Stimulated activated CD4-positive, alpha-beta T cell treated with anti-CD3 and anti-CD28 coated beads, Interleukin-1b, Interleukin-23, amount 100 ng/mL, for 48 hours (primary cell): ENCODE measurements at regions not wholly inside any gene's neighbourhood (a gene's known extent, or its start where the extent isn't known, plus 50 kb on each side); places are given as distances from the start of the nearest gene placed in this dataset.

Experiments
- DNase-seq: peaks from one replicate; pipeline ENCODE4 v3.0.0-alpha.2; 2020

DNA sequence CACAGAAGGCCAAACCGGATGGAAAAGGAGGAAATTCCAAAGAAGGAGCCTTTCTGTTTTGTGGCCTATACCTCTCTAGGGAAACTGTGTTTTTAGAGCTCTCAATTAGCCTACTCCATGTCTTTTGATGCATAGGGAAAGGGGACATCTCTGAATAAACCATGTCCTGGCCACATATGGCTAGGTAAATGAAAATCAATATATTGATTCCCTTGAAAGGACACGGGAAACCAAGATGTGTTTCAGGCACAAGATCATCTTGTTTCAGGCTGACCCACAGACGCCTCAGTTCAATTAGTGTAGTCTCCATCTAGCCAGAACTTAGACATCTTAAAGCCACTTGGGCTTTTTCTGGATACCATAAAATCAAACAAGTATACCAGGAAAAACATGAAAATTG lies 363.1 kb downstream of the ENC1 start:
- no peak for DNase-seq

DNA sequence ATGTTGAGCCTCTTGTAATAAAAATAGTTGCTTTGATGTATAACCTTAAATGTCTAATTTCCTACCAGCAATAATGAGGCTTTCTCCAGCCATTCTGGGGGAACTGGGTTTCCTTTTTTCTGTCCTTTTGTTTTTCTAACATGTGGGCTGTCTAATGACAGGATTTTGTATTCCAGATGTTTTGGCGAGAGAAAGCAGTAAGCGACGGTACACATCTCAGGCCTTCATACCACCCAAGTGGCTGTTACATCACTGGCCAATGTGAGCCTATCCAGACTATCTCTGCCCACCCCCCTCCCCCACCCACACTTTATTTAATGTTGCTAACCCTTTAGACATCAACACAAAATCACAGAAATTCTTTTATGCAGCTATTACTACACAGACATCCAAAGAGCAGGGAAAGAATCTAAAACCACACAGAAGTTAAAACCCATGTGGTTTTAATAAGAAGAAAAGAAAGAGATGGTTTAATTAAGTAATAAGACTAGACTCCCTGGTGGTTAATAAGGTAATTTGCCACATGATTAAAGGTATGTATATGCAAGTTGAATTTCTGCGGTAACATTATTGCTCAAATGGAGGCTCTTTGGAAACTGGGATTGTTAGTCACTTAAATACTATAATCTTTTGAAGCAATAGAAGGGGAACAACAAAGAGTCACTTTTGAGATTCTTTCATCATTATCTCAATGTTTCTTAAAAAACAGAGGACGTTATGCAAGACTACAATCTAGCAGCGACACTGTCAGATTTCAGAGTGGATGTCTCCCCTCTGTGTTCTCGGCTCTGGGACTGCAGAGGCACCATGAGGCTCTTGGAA lies 365.1 kb downstream of the ENC1 start:
- no peak for DNase-seq

DNA sequence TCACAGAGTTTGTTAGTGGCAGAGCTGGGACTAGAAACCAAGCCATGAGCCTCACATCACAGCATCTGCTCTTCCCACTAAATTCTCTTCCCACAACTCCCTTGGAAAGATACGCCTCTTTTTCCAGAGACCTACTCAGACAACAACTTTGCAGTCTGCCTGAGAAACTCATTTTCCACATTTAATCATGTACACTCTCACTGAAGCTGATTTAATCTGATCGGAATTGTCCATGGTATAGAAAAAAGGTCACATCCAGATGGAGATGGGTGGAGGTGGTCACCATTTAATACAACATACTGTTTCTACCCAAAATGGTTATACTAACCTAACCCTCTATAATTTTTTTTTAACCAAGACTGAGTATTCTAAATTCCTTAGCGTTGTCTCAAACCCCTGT lies 366.2 kb downstream of the ENC1 start:
- DNase-seq: no peak

DNA sequence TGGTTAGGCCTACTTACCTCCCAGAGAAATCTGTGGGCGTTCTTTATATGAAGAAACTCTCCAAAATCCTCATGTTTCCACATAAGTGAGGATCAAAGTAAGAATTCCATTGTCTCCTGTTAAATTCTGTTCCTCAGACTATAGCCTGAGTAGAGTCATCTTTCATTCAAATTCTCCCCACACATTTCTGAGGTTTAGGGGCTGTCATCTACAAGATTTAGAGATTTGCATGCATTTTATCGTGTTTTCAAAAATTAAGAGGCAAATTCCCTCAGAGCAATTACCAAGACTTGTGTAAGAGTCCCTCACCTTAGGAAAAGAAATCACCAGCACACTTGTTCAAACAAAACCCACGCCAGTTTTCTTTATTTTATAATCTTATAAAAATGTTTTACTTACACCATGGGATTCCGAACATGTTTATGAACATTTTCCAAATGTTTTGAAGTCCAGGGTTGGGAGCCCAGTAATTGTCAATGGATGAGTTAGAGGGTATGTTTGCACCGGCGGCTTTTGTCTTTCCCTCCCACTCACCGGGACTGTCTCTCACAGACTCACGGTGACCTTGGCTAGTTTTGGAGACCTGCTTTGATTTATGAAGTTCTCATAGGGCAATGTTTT lies 367.6 kb downstream of the ENC1 start:
- DNase-seq: no peak

DNA sequence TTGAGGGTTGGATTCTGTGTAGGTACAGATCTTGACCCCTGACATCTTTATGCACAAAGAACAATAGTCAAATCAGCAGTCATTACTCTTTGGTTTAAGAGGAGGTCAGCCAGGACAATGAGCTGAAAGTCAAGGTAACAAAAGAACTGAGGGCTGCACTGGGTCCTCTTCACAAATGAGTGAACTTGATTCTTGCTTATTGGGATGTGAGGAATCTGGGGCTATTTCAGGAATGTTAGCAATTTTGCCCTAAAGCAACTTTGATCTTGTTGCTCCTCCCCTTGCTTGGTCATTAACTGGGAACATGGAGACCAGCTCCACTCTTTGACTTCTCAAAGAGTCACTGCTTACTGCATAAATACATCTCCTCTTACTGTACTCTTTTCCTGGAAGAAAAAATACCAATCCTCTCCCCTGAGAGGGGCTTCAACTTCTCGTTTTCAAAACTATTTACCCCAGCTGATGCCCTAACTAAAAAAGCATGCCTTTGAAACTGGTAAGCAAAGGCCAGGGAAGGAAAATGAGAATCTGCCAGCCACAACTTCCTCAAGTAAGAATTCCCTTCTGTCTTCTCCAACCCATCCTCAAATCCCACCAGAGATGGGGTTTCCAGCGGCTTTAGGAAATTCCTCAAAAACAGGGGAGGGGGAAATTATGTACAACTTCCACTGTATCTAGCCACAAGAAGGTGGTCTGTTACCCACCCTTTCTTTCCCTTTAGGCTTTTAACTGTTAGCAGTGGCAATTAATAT lies 368.3 kb downstream of the ENC1 start:
- DNase-seq: no peak

DNA sequence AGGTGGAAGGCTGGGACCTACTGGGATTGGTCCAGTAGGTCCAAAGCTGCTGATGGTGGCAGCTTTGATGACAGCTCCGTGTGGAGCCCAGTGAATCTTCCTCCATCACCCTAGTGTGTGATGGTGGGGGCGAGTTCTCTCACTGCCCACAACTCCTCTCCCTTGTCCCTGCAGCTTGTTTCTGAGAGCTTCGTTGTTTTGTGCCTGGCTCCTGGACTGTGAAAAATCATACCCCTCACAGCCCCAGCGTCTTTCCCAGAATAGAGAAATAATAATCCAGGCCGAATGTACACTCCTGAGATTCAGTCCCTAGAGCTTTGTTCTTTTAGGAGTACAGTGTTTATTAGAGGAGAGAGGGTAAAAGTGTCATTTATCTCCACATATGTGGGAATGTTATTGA lies 372.2 kb downstream of the ENC1 start:
- DNase-seq: no peak

DNA sequence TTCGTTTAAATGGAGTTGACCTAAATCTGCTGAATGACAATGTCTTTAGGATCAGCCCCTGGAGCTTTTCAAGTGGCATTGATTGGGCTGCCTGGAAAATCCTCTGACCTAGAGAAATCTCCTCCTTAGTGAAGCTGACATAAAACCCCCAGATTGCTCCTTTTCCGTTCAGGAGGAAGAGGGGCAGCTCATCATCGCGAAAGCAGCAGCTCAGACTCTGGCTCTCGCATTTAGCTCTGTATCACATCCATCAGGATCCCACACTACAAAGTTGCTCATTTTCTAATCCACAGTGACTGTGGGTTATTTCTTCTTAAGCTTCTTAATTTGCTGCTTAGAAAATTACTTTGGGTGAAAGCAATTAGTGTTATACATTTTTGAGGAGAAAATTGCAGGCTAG lies 373.7 kb downstream of the ENC1 start:
- no peak for DNase-seq

DNA sequence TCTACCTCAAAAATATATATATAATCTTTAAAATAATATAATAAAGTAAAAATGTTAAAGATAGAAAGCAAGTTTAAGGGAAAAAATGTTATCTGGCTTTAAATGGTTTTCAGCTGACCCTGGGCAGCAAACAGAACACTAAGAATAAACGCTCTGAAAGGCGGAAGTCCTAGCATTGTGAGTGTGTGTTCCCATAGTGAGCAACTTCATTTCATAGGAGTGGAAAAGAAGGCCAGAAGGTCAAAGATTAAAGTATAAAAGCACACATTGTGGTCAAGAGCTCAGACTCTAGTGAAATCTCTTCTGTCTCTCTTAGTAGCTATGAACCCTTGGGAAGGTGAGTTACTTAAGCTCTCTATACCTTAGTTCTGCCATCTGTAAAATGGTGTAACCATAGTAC lies 374.4 kb downstream of the ENC1 start:
- DNase-seq: no peak

DNA sequence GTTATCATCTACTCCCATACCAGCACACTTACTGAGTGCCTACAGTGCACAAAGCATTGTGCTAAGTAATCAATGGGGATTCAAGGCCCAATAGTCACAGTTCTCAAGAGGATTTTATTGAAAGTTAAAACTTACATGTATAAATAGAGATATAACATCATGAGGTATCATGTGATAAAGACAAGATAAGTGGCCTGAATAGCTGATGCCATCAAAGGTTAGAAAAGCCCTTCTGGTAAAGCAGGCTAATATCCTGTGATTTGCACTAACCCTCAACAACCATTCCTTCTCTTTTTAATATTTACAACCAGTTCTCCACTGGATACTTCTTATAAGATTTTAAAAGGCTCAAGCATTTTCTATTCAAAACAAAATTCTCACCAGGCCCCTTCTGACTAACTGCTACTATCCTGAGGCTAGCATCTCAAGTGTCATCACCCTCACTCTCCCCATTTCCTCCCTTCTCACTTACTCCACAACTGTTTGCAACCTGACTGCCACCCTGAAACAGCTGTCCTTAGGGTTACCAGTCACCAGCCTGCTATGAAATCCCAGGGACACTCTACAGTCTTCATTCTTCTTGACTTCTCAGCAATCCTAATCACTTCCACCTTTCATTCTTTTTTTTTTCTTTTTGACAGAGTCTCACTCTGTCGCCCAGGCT lies 377.9 kb downstream of the ENC1 start:
- no peak for DNase-seq

DNA sequence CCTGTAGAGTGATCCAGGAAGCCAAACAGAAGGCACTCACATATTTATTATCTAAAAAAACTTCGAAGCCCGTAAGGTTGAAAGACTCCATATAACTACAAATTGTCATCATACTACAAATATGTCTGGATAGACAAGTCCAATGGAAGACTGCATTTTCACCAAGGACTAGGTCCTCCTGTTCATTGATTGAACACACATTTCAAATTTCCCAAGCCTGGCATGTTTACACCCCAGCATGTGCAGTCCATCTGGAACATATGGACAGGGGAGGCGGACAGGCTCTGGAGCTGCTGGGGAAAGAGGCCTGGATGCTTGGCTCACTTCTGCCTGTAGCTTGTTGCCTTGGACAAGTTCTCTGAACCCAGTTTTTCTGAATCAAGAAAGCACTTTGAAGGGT lies 378.7 kb downstream of the ENC1 start:
- DNase-seq: no peak

DNA sequence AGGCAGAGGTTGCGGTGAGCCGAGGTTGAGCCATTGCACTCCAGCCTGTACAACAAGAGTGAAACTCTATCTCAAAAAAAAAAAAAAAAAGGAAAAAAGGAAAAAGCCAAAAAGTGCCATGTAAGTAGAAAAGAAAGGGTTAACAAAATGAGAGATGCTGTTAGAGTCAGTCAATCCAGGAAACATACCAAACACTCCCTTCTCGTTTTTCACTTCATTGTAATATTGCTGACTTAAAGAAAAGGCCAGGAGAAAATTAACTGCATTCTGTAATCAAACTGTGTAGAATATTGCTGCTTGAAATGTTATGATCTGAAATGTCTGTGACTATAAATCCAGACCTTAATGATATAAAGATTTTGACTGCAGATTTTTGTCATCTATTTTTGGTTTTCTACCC lies 379.1 kb downstream of the ENC1 start:
- no peak for DNase-seq

DNA sequence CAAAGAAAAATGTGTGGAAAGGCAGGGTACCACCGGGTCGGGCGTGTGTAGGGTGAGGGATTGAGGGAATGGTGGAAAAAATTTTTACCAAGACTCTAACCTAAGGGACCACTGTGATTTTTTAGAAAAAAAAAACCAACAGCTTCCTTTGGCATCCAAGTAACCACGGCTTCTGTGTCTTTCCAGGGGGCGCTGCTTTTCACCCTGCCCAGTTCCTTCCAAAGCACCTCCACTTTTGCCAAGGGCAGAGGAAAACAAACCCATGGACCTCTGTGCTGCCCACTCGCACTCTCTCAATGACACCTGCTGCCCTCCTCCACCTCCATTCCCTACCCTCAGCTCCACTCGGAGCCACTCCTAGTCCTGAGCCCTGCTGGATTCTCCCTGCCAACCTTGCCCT lies 381.0 kb downstream of the ENC1 start:
- DNase-seq: no peak

DNA sequence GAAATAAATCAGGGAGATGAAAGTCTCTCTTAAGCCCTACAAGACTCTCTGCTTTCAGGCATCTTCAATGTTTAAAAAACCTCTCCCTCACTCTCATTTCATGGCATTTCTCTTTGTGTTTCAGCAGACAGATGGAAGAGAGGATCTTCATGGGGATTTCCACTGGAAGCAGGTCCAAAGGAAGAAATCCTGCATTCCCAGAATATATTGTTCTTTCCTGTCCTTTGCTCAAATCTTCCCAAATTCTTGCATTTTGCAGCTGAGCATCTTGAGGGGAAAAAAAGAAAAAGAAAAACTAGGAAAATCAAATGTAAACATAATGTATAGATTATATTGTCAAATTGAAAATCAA lies 382.2 kb downstream of the ENC1 start:
- DNase-seq: no peak

DNA sequence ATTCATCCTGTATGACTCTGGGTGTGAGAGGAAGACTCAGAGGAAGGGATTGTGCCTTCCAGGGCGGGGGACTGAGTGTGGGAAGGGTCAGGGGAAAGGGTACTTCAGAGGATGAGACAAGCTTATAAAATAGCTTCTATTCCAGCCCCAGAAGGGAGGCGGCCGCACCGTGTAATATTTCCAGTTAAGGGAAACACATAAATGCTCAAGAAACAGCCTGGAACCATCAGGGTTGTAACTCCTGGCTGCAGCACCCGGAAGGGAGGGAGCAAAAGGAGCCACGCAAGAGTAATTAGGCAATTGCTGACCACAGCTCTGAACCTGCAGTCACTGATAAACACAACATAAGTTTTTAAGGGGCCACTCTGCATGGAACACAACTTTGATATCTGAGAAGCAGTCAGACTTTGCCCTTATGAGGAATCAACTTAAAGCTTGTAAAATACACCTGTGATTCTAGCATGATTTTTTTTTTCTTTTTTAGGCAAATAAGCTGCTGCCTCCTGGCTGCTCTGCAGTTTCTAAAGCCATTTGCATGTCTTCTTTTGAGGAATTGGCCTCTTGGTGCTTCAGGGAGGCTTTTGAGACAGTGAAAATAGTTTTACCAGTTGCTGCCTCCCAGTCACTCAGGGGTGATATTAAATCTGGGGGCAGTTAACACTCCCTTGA lies 382.7 kb downstream of the ENC1 start:
- DNase-seq: no peak

DNA sequence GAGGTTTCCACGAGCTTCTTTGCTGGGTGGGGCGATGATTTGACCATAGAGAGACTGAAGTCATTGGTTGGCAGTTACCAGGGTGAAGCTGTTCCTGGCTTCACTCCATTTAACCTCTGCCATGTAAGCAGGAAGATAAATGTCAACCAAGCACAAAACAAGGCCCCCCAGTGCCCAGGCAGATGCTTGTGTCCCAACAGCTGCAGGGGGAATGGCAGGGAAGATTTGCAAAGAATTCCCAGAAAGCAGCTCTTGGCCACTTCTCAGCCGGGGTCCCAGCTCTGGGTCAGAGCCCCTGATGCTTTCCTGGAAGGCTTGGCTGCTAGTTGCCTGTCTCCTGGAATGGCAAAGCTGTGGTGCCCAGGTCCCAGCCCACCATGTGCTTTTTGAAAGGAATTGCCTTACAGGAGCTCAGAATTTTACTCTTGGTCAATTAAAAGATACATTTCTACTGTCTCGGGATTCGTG lies 383.4 kb downstream of the ENC1 start:
- DNase-seq: no peak

DNA sequence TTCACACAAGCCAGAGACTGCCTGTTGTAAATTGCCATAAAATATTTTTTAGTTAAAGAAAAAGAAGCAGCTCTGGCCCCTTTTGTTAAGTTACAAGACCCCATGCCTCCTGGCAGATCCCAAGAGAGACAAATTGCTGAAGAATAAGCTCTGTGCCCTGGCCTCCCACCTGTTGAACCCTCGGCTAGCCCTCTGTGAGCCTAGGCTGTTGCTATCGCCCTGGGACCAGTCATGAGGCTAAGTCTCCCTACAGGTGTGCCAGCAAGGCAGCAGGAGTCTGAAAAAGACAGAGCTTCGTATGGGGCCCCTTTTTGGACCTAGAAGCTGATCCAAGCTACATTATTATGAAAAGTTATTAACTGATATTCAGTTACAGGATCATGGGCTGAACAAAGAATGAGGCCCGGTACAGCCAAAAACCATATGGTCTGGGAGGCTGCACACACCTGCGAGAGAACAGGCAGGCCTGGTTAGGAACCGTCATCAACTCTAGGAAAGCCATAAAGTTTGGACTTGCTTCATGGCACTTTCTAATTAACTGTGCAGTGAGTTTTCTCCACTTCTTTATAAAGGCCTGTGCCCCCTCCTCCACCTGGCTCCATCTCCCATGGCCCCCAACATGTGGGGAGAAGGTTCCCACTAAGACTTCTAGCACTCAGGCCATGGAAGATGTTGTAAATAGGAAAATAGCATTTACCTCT lies 384.7 kb downstream of the ENC1 start:
- DNase-seq: no peak

DNA sequence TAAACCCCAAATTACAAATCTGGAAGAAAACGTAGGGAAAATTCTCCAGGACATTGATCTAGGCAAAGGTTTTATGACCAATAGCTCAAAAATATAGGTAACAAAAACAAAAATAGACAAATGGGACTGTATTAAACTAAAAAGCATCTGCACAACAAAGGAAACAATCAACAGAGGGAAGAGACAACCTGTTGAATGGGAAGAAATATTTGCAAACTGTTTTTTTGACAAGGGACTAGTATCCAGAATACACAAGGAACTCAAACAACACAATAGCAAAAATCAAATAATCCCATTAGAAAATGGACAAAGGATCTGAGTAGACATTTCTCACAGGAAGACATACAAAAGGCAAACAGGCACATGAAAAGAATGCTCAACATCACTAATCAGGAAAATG lies 386.3 kb downstream of the ENC1 start:
- no peak for DNase-seq

DNA sequence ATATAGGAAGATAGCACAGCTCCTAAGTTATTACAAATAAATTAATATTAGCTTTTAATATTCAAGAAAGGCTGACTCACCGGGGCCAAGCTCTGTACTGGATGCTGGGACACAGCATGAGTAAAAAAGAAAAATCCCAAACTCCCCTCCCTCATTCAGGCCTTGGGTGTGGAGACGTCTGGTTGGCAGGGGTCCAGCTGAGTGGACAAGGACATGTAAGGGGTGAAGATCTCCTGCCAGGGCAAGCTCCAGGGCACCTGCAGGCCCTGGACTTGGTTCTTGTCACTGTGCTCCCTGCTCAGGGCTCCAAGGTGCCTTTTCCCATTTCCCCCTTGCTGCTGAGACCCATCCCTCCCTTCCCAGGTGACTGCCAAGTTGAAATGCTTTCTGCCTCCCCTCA lies 388.5 kb downstream of the ENC1 start:
- DNase-seq: no peak

DNA sequence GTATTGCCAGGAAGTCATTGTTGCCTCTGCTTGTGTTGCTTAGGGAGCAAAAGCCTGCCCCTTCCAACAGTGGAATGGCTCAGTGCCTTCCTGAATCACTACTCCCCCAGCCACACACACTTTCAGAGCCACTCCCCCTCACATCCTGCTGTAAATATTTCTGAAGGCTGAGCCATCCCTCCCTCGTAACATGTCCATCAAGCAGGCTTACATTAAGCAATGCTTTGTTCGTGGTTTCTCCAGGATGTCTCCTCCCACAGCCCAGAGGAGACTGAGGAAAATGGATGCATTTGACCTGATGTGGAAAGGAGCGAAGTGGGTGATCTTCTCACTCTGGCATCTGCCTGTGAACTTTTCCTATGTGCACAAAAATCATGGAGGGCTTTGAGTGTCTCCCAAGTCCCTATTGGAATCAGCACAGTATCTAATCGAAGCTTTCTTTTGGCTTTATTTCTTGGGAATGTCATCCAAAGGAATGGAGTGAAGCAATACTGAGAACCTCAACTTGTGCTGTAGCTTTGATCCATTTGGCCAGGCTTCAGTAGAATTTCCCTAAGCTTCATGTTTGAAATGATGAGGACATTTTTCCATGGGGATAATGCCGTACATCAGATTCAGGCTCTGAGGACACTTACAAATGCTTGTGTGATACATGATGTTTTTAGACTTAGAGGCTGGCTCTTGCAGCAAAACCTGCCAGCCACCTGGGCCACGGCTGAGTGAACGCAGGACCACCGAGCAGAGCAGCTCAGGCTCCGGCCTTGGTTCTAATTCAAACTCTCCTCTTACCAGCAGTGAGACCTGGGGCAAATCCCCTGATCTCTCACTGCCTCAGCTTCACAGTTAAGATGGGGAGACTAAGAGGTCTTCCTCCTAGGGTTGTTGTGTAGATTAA lies 389.1 kb downstream of the ENC1 start:
- no peak for DNase-seq

DNA sequence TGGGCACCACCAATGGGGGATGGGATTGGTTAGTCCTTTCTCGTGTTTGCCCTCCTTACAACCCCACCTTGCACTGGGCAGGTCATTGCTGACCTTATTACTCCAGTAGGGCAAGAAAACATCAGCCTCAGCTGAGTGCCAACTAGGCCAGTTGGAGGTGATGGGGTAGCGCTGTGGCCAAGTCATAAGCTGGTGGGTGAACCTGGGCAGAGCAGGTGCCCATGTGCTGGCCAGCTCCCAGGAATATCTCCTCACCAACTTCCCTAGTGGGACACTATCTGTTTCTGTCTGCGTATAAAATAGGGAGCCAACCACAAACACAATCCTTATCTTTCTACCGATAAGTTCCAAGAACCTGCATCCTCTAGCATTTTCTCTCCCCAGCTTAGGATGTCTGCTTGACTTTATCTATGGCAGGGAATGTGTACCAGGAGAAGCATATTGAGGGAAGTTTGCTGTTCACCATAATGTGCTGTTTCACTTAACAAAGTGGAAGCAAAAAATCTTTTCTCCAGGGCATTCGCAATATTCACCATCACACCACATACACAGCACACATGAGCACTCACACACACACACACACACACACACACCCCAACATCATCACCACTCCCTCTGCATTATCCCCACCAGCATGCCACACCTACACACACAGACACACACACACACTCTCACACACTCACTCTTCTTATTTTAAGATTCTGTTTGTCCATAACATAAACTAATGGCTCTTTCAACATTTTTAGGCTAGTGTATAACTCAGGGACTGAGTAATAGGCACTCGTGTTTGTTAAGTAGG lies 390.0 kb downstream of the ENC1 start:
- DNase-seq: no peak
